Endothelial cell of umbilical vein (primary cell): ENCODE measurements at regions not wholly inside any gene's neighbourhood (a gene's known extent, or its start where the extent isn't known, plus 50 kb on each side); places are given as distances from the start of the nearest gene placed in this dataset.

Source experiments
- BruUV-seq: library from RNA; stranded (reverse); fragments of 400-500 nt; replicated peaks from 2 replicates; lab custom pipeline; 2021; lab: Mats Ljungman, UMichigan
- CTCF ChIA-PET: fragments of 300-600, 350-600 bp; sonication (Branson Sonifier 250); formaldehyde crosslinking; loops from one replicate; lab custom pipeline; 2021; ENCODE audit warnings: antibody characterized with exemption, inconsistent platforms; lab: Charles Lee
- POLR2A ChIA-PET: fragments of 300-600, 350-600 bp; sonication (Branson Sonifier 250); formaldehyde crosslinking; loops from one replicate; lab custom pipeline; 2021; ENCODE audit warnings: antibody characterized with exemption, inconsistent platforms; lab: Charles Lee
- DNase-seq: peaks from one replicate; pipeline ENCODE4 v3.0.0-alpha.2; 2011; ENCODE audit warnings: low read depth, low spot score
- FAIRE-seq: peaks from 2 replicates; lab custom pipeline; 2011; peaks lifted over from hg19 to GRCh38; lab: Jason Lieb, UNC
- H2AFZ ChIP-seq: 2 replicates; pipeline ENCODE4 v1.6.0; 2012; ENCODE audit warnings: low read depth, low read length, control low read depth, inconsistent platforms
- H3K27ac ChIP-seq: 2 replicates; pipeline ENCODE4 v1.5.1; 2011; ENCODE audit warnings: low read depth, mild to moderate bottlenecking, control low read depth, low read length, moderate library complexity; ENCODE audit not compliant: insufficient read depth
- H3K27me3 ChIP-seq, 2 experiments: 2 replicates each; pipeline versions ENCODE4 v1.6.0 to v1.6.1; 2011; ENCODE audit warnings: low read length in 2 of 2, mixed read lengths in 1 of 2; ENCODE audit not compliant: control insufficient read depth in 2 of 2, insufficient read depth in 2 of 2
- H3K36me3 ChIP-seq, 2 experiments: 2 replicates in 1 of 2; 3 replicates in 1 of 2; pipeline ENCODE4 v1.5.1; 2011; ENCODE audit warnings: low read length in 2 of 2, mild to moderate bottlenecking in 1 of 2, moderate library complexity in 1 of 2; ENCODE audit not compliant: control insufficient read depth in 2 of 2, insufficient read depth in 2 of 2; ENCODE audit errors: extremely low read depth in 1 of 2
- H3K4me1 ChIP-seq: 3 replicates; pipeline ENCODE4 v1.5.1; 2011; ENCODE audit warnings: mild to moderate bottlenecking, low read length; ENCODE audit not compliant: control insufficient read depth, insufficient read depth; ENCODE audit errors: extremely low read depth
- H3K4me2 ChIP-seq: 2 replicates; pipeline ENCODE4 v1.6.1; 2011; ENCODE audit warnings: low read length, control low read depth, mixed read lengths; ENCODE audit not compliant: insufficient read depth
- H3K4me3 ChIP-seq, 3 experiments: fragments of 200-600 bp in 1 of 3; sonication (generic), shearing (Covaris generic) in 1 of 3; replicated peaks in 1 of 3; 2 replicates each; pipeline ENCODE4 v1.5.1; 2011 to 2016; ENCODE audit warnings: control low read depth in 3 of 3, low read length in 3 of 3, mild to moderate bottlenecking in 2 of 3, inconsistent platforms in 1 of 3, low read depth in 1 of 3, moderate library complexity in 1 of 3; ENCODE audit not compliant: insufficient read depth in 1 of 3
- H3K79me2 ChIP-seq: 2 replicates; pipeline ENCODE4 v1.6.0; 2012; ENCODE audit warnings: low read length, inconsistent platforms; ENCODE audit not compliant: control insufficient read depth, insufficient read depth
- H3K9ac ChIP-seq: replicated peaks from 2 replicates; pipeline ENCODE3; 2011; ENCODE audit warnings: low read length, control low read depth; ENCODE audit not compliant: insufficient read depth; ENCODE audit errors: extremely low read depth
- H3K9me1 ChIP-seq: replicated peaks from 3 replicates; pipeline ENCODE4 v1.6.0; 2011; ENCODE audit warnings: mild to moderate bottlenecking, low read length; ENCODE audit not compliant: control insufficient read depth, insufficient read depth; ENCODE audit errors: extremely low read depth
- H3K9me3 ChIP-seq: replicated peaks from 2 replicates; pipeline ENCODE4 v1.5.1; 2012; ENCODE audit warnings: low read length, inconsistent platforms; ENCODE audit not compliant: control insufficient read depth, insufficient read depth
- H4K20me1 ChIP-seq: replicated peaks from 2 replicates; pipeline ENCODE3; 2011; ENCODE audit warnings: mild to moderate bottlenecking, low read length; ENCODE audit not compliant: control insufficient read depth, insufficient read depth; ENCODE audit errors: extremely low read depth
- EZH2 ChIP-seq: IDR thresholded peaks from 2 replicates; pipeline ENCODE4 v1.6.1; 2012; ENCODE audit warnings: borderline replicate concordance, low read depth, mild to moderate bottlenecking, moderate library complexity, low read length, inconsistent platforms; ENCODE audit not compliant: severe bottlenecking
- FOS ChIP-seq: IDR thresholded peaks from 2 replicates; pipeline ENCODE4 v1.6.1; 2011; ENCODE audit warnings: mild to moderate bottlenecking, low read length, moderate library complexity, borderline replicate concordance; ENCODE audit not compliant: insufficient read depth
- GATA2 ChIP-seq: IDR thresholded peaks from 2 replicates; pipeline ENCODE4 v1.7.0; 2011; ENCODE audit warnings: low read depth, mild to moderate bottlenecking, moderate library complexity, mixed read lengths, low read length; ENCODE audit not compliant: insufficient read length, insufficient read depth
- JUN ChIP-seq: IDR thresholded peaks from 2 replicates; pipeline ENCODE4 v1.6.1; 2011; ENCODE audit warnings: borderline replicate concordance, low read depth; ENCODE audit not compliant: insufficient read length, insufficient read depth
- MYC ChIP-seq: IDR thresholded peaks from one replicate; pipeline ENCODE4 v1.6.1; 2011; ENCODE audit warnings: mild to moderate bottlenecking, low read depth, low read length
- POLR2A ChIP-seq: IDR thresholded peaks from 2 replicates; pipeline ENCODE4 v1.6.1; 2012; ENCODE audit warnings: low read depth, mild to moderate bottlenecking, control low read depth, low read length
- POLR2AphosphoS5 ChIP-seq: IDR thresholded peaks from 2 replicates; pipeline ENCODE4 v1.6.1; 2012; ENCODE audit warnings: low read depth, mild to moderate bottlenecking, control low read depth, low read length, moderate library complexity; ENCODE audit not compliant: insufficient read depth
- dilution Hi-C: fragments of 300-500 bp; cut with MboI; formaldehyde crosslinking; loops from one replicate; pipeline ENCODE4 v1.15.0; 2019; ENCODE audit warnings: low sequenced_read_pairs; ENCODE audit not compliant: extremely low pct_ligation_motif_present
- intact Hi-C: fragments of 100-400 bp; cut with micrococcal nuclease; formaldehyde crosslinking; loops from one replicate; pipeline ENCODE4 v1.10.0; 2022
- TF ChIP-seq, protein P1 (sequence below), 2 donors: IDR thresholded peaks; 1 replicate in 1 of 2; 2 replicates in 1 of 2; pipeline ENCODE4 v1.5.1; 2011; ENCODE audit warnings: low read length in 2 of 2, mild to moderate bottlenecking in 2 of 2, moderate library complexity in 2 of 2, control low read depth in 1 of 2, inconsistent platforms in 1 of 2, low read depth in 1 of 2; ENCODE audit not compliant: insufficient read depth in 1 of 2; ENCODE audit errors: extremely low read depth in 1 of 2
- TF ChIP-seq, protein P2 (sequence below): IDR thresholded peaks from 2 replicates; pipeline ENCODE4 v1.6.1; 2011; ENCODE audit not compliant: insufficient read depth, insufficient read length

DNA sequence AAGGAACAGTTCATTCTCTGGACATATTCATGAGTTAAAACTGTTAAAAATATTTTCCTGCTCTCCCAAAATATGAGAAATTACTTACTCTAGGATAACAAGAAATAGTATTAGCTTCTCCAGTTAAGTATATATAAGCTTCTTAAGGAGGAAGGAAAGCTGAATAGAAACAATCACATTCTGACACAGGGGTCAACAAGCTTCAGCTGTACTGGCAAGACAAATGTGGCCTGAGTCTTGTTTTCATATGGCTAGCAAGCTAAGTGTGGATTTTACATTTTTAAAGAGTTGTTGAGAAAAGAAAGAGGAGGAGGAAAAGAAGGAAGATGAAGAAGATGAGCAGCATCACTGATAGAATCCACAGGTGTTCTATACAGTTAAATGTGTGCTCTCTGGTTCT lies 313.8 kb downstream of the ZPLD1 start:
- no peaks in the 10 kb centered on the region for H3K36me3 ChIP-seq
- intact Hi-C loops (no loop called here), dilution Hi-C loops (no loop called here)
- H3K9me1 ChIP-seq, result no peaks in the 10 kb centered on the region
- H3K9me3 ChIP-seq, result no peaks in the 10 kb centered on the region
- H3K4me3 ChIP-seq, result no peak overlapping the region
- no TSS peak for BruUV-seq
- no peaks in the 10 kb centered on the region for H4K20me1 ChIP-seq
- H3K4me2 ChIP-seq, result no peak overlapping the region
- TF ChIP-seq FOS (no peak), POLR2A (no peak), POLR2AphosphoS5 (no peak), GATA2 (no peak), EZH2 (no peak), JUN (no peak), MYC (no peak)
- TF ChIP-seq, protein P1, sequence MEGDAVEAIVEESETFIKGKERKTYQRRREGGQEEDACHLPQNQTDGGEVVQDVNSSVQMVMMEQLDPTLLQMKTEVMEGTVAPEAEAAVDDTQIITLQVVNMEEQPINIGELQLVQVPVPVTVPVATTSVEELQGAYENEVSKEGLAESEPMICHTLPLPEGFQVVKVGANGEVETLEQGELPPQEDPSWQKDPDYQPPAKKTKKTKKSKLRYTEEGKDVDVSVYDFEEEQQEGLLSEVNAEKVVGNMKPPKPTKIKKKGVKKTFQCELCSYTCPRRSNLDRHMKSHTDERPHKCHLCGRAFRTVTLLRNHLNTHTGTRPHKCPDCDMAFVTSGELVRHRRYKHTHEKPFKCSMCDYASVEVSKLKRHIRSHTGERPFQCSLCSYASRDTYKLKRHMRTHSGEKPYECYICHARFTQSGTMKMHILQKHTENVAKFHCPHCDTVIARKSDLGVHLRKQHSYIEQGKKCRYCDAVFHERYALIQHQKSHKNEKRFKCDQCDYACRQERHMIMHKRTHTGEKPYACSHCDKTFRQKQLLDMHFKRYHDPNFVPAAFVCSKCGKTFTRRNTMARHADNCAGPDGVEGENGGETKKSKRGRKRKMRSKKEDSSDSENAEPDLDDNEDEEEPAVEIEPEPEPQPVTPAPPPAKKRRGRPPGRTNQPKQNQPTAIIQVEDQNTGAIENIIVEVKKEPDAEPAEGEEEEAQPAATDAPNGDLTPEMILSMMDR (IDR thresholded peaks at IDR 0.05; ENCODE audit: extremely low read depth in 1 of 2, insufficient read depth in 1 of 2, low read depth in 1 of 2, low read length in 2 of 2), result no peak
- TF ChIP-seq, protein P2, sequence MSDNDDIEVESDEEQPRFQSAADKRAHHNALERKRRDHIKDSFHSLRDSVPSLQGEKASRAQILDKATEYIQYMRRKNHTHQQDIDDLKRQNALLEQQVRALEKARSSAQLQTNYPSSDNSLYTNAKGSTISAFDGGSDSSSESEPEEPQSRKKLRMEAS, result no peak
- H3K79me2 ChIP-seq, result no peaks in the 10 kb centered on the region
- no peak overlapping the region for H2AFZ ChIP-seq
- H3K4me1 ChIP-seq, result no peaks in the 10 kb centered on the region
- no peak overlapping the region for H3K27ac ChIP-seq
- POLR2A ChIA-PET, result no interaction called here
- CTCF ChIA-PET, result no interaction called here
- no peak overlapping the region for H3K9ac ChIP-seq
- FAIRE-seq (no peak), DNase-seq (no peak)
- no peaks in the 10 kb centered on the region for H3K27me3 ChIP-seq
